ENCODE measurements at regions not wholly inside any gene's neighbourhood (a gene's known extent, or its start where the extent isn't known, plus 50 kb on each side); places are given as distances from the start of the nearest gene placed in this dataset.

- Histone ChIP-seq H3K9me3 (no peaks in the 10 kb centered on the region), H3K36me3 (no peaks in the 10 kb centered on the region), H3K4me1 (peaks cover 0 to 8% (median 3%) of the 10 kb centered on the region in 4 donors), H3K27ac (no peak overlapping the region), H3K27me3 (no peaks in the 10 kb centered on the region), H3K4me3 (no peak overlapping the region)
- in situ Hi-C loops (cut with MboI; ENCODE audit: low pct_ligation_motif_present in 1 of 4, low pct_unique_long_range_greater_than_20kb in 1 of 4, low sequenced_read_pairs in 3 of 4) (loop anchor here in 1 of 4 donors (10.0 kb wide), 1 partner anchor 401 kb away; no protein-coding TSS in a partner anchor), intact Hi-C loops (cut with DNase I; ENCODE audit: low total_unique reads) (no loop called here)
- TF ChIP-seq POLR2A (IDR thresholded peaks at IDR 0.05), result no peak
- no peak for TF ChIP-seq POLR2AphosphoS5 (IDR thresholded peaks at IDR 0.05)
- TF ChIP-seq EP300 (IDR thresholded peaks at IDR 0.05; ENCODE audit: low read depth), result no peak
- TF ChIP-seq, protein P1, sequence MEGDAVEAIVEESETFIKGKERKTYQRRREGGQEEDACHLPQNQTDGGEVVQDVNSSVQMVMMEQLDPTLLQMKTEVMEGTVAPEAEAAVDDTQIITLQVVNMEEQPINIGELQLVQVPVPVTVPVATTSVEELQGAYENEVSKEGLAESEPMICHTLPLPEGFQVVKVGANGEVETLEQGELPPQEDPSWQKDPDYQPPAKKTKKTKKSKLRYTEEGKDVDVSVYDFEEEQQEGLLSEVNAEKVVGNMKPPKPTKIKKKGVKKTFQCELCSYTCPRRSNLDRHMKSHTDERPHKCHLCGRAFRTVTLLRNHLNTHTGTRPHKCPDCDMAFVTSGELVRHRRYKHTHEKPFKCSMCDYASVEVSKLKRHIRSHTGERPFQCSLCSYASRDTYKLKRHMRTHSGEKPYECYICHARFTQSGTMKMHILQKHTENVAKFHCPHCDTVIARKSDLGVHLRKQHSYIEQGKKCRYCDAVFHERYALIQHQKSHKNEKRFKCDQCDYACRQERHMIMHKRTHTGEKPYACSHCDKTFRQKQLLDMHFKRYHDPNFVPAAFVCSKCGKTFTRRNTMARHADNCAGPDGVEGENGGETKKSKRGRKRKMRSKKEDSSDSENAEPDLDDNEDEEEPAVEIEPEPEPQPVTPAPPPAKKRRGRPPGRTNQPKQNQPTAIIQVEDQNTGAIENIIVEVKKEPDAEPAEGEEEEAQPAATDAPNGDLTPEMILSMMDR (IDR thresholded peaks at IDR 0.05), result no peak
- 74 to 77% methylated on average over 17 to 28 of the region's 28 CpGs for WGBS, 2 donors (ENCODE audit: low coverage in 1 of 2)
- DNase-seq, result peak; percentile 19
Observed at GRCh38 chr6:167493976-167494697, 169.3 kb downstream of the TTLL2 start.

GRCh38 chr6:167494698-167495435 lies 170.0 kb downstream of the TTLL2 start:
- no peaks in the 10 kb centered on the region for H3K27me3 ChIP-seq
- WGBS, 2 donors (ENCODE audit: low coverage in 1 of 2), result 82 to 93% methylated on average over 10 to 23 of the region's 23 CpGs
- no peaks in the 10 kb centered on the region for H3K9me3 ChIP-seq
- H3K36me3 ChIP-seq, result no peaks in the 10 kb centered on the region
- intact Hi-C loops (cut with DNase I; ENCODE audit: low total_unique reads) (no loop called here), in situ Hi-C loops (cut with MboI; ENCODE audit: low pct_ligation_motif_present in 1 of 4, low pct_unique_long_range_greater_than_20kb in 1 of 4, low sequenced_read_pairs in 3 of 4) (loop anchor here in 1 of 4 donors (10.0 kb wide), 1 partner anchor 400 kb away; no protein-coding TSS in a partner anchor)
- TF ChIP-seq POLR2AphosphoS5 (IDR thresholded peaks at IDR 0.05) (no peak), EP300 (IDR thresholded peaks at IDR 0.05; ENCODE audit: low read depth) (no peak)
- DNase-seq, result no peak
- H3K4me1 ChIP-seq, result peaks cover 0 to 8% (median 4%) of the 10 kb centered on the region in 4 donors
- no peak overlapping the region for H3K4me3 ChIP-seq
- no peak overlapping the region for H3K27ac ChIP-seq

DNA sequence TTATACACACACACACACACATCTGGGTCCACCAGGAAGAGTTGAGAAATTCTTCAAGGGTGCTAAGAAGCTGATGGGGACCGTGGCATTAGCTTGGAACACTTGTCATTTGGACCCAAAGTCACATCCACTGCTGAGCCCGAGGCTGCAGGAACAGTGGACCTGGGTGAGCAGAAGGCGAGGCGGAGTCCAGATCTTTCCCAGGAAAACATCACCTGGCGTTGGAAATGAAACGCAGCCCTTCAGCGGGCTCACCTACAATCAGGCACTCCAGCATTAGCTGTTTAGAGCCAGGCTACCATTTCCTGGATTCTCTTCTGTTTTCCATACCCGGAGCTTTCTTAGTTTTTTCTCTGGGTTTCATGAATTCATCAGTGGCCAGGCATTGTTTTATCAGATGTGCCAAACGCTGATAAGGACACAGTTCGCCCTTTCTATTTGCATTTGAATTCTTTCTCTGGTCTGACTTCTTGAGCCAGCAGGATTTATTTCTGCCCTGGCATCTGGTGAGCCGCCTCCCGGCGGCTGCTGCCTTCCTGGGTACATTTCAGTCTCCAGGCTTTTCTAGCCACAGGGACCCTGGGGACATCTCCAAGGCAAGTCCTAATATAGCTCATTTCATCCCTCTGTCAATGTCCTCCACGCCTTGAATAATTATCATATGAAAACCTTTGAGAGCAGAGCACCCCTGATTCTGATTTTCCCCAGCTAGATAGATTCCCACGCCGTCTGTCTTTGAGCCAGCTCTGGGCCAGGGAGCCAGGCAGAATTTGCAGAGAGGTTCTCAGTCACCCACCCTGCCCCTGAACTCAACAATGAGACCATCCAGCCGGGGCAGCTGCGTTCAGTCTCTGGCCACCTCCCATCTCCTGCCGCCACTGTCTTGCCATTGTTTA lies 170.9 kb downstream of the TTLL2 start:
- TF ChIP-seq, protein P1 (IDR thresholded peaks at IDR 0.05), result no peak
- TF ChIP-seq POLR2AphosphoS5 (IDR thresholded peaks at IDR 0.05) (no peak), POLR2A (IDR thresholded peaks at IDR 0.05) (no peak), EP300 (IDR thresholded peaks at IDR 0.05; ENCODE audit: low read depth) (no peak)
- DNase-seq, result no peak
- Histone ChIP-seq H3K9me3 (no peaks in the 10 kb centered on the region), H3K27ac (no peak overlapping the region), H3K36me3 (no peaks in the 10 kb centered on the region), H3K27me3 (no peaks in the 10 kb centered on the region), H3K4me3 (no peak overlapping the region), H3K4me1 (peaks cover 0 to 8% (median 4%) of the 10 kb centered on the region in 4 donors)
- in situ Hi-C loops (cut with MboI; ENCODE audit: low pct_ligation_motif_present in 1 of 4, low pct_unique_long_range_greater_than_20kb in 1 of 4, low sequenced_read_pairs in 3 of 4), result loop anchor here in 1 of 4 donors (10.0 kb wide), 1 partner anchor 399 kb away; no protein-coding TSS in a partner anchor
- WGBS, 2 donors (ENCODE audit: low coverage in 1 of 2), result 51 to 55% methylated on average over 10 to 19 of the region's 19 CpGs
- intact Hi-C loops (cut with DNase I; ENCODE audit: low total_unique reads), result no loop called here

DNA sequence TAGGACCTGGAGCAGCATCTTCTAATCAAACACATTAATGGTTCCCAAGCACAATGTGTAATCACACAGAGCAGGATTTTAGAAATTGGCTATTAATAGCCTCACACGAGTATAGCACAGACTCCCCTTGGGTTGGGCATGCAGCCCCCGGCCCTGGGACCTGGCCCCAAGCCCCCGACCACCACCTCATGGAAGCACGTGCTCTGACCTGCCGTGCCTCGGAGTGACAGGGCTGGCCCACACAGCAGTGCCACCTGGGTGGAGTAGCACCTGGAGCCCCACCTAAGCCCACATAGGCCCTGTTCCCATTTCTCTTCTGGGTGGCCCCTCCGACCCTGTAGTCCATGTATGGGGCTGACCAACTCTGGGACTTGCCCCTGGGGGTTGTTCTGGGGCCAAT lies 171.8 kb downstream of the TTLL2 start:
- TF ChIP-seq EP300 (IDR thresholded peaks at IDR 0.05; ENCODE audit: low read depth), result no peak
- no peak for TF ChIP-seq POLR2AphosphoS5 (IDR thresholded peaks at IDR 0.05)
- DNase-seq, result no peak
- Histone ChIP-seq H3K4me3 (no peak overlapping the region), H3K27ac (no peak overlapping the region), H3K27me3 (no peaks in the 10 kb centered on the region), H3K9me3 (no peaks in the 10 kb centered on the region), H3K4me1 (peaks cover 0 to 8% (median 4%) of the 10 kb centered on the region in 4 donors), H3K36me3 (no peaks in the 10 kb centered on the region)
- intact Hi-C loops (cut with DNase I; ENCODE audit: low total_unique reads), result no loop called here
- 76 to 83% methylated on average over 1 to 4 of the region's 7 CpGs for WGBS, 2 donors (ENCODE audit: low coverage in 1 of 2)
- in situ Hi-C loops (cut with MboI; ENCODE audit: low pct_ligation_motif_present in 1 of 4, low pct_unique_long_range_greater_than_20kb in 1 of 4, low sequenced_read_pairs in 3 of 4), result loop anchor here in 1 of 4 donors (10.0 kb wide), 1 partner anchor 398 kb away; no protein-coding TSS in a partner anchor
